K562 (cell line): ENCODE measurements at regions not wholly inside any gene's neighbourhood (a gene's known extent, or its start where the extent isn't known, plus 50 kb on each side); places are given as distances from the start of the nearest gene placed in this dataset.

Experiments used
- ATAC-seq: fragments of 200-7000 bp; cut with Tn5 transposase; 3 replicates; pipeline ENCODE4 v1.9.1; 2020; ENCODE audit warnings: moderate library complexity
- BruUV-seq: library from RNA; stranded (reverse); fragments of 400-500 nt; replicated peaks from 2 replicates; lab custom pipeline; 2021; lab: Mats Ljungman, UMichigan
- CTCF ChIA-PET: fragments of 300-600 bp; formaldehyde crosslinking; extraction: SDS; loops from one replicate; lab custom pipeline; 2021; ENCODE audit warnings: low intra/inter-chr PET ratio; lab: Yijun Ruan, JAX
- POLR2A ChIA-PET: fragments of 300-600, 350-650 bp; sonication (Branson Sonifier 250); formaldehyde crosslinking; extraction: SDS; loops from one replicate; lab custom pipeline; 2021; ENCODE audit warnings: antibody characterized with exemption, inconsistent platforms; lab: Yijun Ruan, JAX
- DNase-seq, 4 experiments: peaks; one replicate each; pipeline versions ENCODE4 v3.0.0 to v3.0.0-alpha.2; 2011 to 2018; ENCODE audit warnings: low spot score in 3 of 4, mixed read lengths in 3 of 4; ENCODE audit errors: extremely low read depth in 1 of 4
- FAIRE-seq: peaks from 2 replicates; lab custom pipeline; 2011; peaks lifted over from hg19 to GRCh38; lab: Jason Lieb, UNC
- H2AFZ ChIP-seq: 2 replicates; pipeline ENCODE4 v1.6.0; 2011; ENCODE audit warnings: low read depth, low read length, control low read depth, inconsistent platforms
- H3K27ac ChIP-seq: fragments of 200-600 bp; 3 replicates; pipeline ENCODE4 v1.8.0; 2011; ENCODE audit warnings: low read depth, mild to moderate bottlenecking, control low read depth, inconsistent platforms, low read length, moderate library complexity, mixed read lengths; ENCODE audit errors: extremely low read depth
- H3K27me3 ChIP-seq, 2 experiments: fragments of 300-600 bp in 1 of 2; 2 replicates in 1 of 2; 3 replicates in 1 of 2; pipeline versions ENCODE4 v1.6.0 to v1.8.0; 2011; ENCODE audit warnings: inconsistent platforms in 2 of 2, low read length in 2 of 2, mild to moderate bottlenecking in 1 of 2, mixed read lengths in 1 of 2, moderate library complexity in 1 of 2; ENCODE audit not compliant: control insufficient read depth in 2 of 2, insufficient read depth in 2 of 2
- H3K36me3 ChIP-seq: fragments of 300-600 bp; 3 replicates; pipeline ENCODE4 v1.8.0; 2011; ENCODE audit warnings: mild to moderate bottlenecking, low read length, inconsistent platforms; ENCODE audit not compliant: control insufficient read depth, insufficient read depth
- H3K4me1 ChIP-seq, 2 experiments: fragments of 200-600 bp in 1 of 2; replicated peaks in 1 of 2; 2 replicates in 1 of 2; 3 replicates in 1 of 2; pipeline versions ENCODE4 v1.5.1 to v1.8.0; 2011; ENCODE audit warnings: inconsistent platforms in 2 of 2, low read length in 2 of 2, mild to moderate bottlenecking in 1 of 2, mixed read lengths in 1 of 2, moderate library complexity in 1 of 2; ENCODE audit not compliant: control insufficient read depth in 2 of 2, insufficient read depth in 2 of 2
- H3K4me2 ChIP-seq: 2 replicates; pipeline ENCODE4 v1.6.1; 2011; ENCODE audit warnings: low read length, control low read depth, inconsistent platforms, mixed read lengths; ENCODE audit not compliant: insufficient read depth
- H3K4me3 ChIP-seq: fragments of 200-600 bp; sonication (generic), shearing (Covaris generic); 2 replicates; pipeline ENCODE4 v1.5.1; 2016; ENCODE audit warnings: control low read depth, inconsistent platforms
- H3K79me2 ChIP-seq: fragments of 200-600 bp; 3 replicates; pipeline ENCODE4 v1.8.0; 2011; ENCODE audit warnings: low read length, inconsistent platforms; ENCODE audit not compliant: control insufficient read depth, insufficient read depth
- H3K9ac ChIP-seq, 2 experiments: 2 replicates each; pipeline versions ENCODE4 v1.6.0 to v1.6.1; 2011; ENCODE audit warnings: low read depth in 2 of 2, low read length in 2 of 2, control low read depth in 1 of 2, inconsistent platforms in 1 of 2, mild to moderate bottlenecking in 1 of 2, mixed read lengths in 1 of 2; ENCODE audit not compliant: insufficient read depth in 1 of 2
- H3K9me1 ChIP-seq: one replicate; pipeline ENCODE4 v1.6.0; 2011; ENCODE audit warnings: inconsistent platforms, mild to moderate bottlenecking, low read length, moderate library complexity; ENCODE audit not compliant: control insufficient read depth, insufficient read depth
- H3K9me3 ChIP-seq: replicated peaks from 2 replicates; pipeline ENCODE4 v1.5.1; 2011; ENCODE audit warnings: low read depth, low read length, inconsistent platforms; ENCODE audit not compliant: control insufficient read depth, insufficient read depth
- H4K20me1 ChIP-seq: replicated peaks from 2 replicates; pipeline ENCODE4 v1.6.1; 2011; ENCODE audit warnings: low read length, inconsistent platforms, mixed read lengths; ENCODE audit not compliant: control insufficient read depth, insufficient read depth
- BCL6 ChIP-seq: fragments of 250-450 bp; sonication (Bioruptor Pico); IDR thresholded peaks from 2 replicates; pipeline ENCODE4 v1.4.0; 2020
- E2F8 ChIP-seq: fragments of 450-650 bp; IDR thresholded peaks from 2 replicates; pipeline ENCODE4 v1.7.1; 2018; ENCODE audit warnings: mild to moderate bottlenecking, low read depth; ENCODE audit not compliant: partially characterized antibody
- GATAD2A ChIP-seq: fragments of 450-650 bp; IDR thresholded peaks from 2 replicates; pipeline ENCODE4 v1.6.1; 2017
- LCOR ChIP-seq: sonication (generic); formaldehyde crosslinking; IDR thresholded peaks from 2 replicates; pipeline ENCODE4 v1.8.0; 2022; ENCODE audit warnings: mild to moderate bottlenecking, missing genetic modification reagents
- NR2C2 ChIP-seq, 2 experiments: fragments of 200-800 bp in 1 of 2; sonication (Bioruptor generic) in 1 of 2; sonication (generic) in 1 of 2; formaldehyde crosslinking in 1 of 2; IDR thresholded peaks; 2 replicates each; pipeline versions ENCODE4 v1.6.1 to v1.8.0; 2016 to 2022; ENCODE audit warnings: mild to moderate bottlenecking in 1 of 2, missing compliant biosample characterization in 1 of 2, missing genetic modification characterization in 1 of 2, missing genetic modification reagents in 1 of 2
- RREB1 ChIP-seq: fragments of 250-450 bp; sonication (Bioruptor Pico); IDR thresholded peaks from 2 replicates; pipeline ENCODE4 v1.4.0; 2020
- ZNF12 ChIP-seq: sonication (generic); formaldehyde crosslinking; IDR thresholded peaks from 2 replicates; pipeline ENCODE4 v1.4.0; 2020; ENCODE audit warnings: mild to moderate bottlenecking, missing genetic modification reagents
- ZNF143 ChIP-seq: sonication (generic); formaldehyde crosslinking; IDR thresholded peaks from 2 replicates; pipeline ENCODE4 v1.9.0; 2022; ENCODE audit warnings: mild to moderate bottlenecking, missing genetic modification reagents
- ZNF347 ChIP-seq: fragments of 450-650 bp; formaldehyde crosslinking; IDR thresholded peaks from 2 replicates; pipeline ENCODE4 v1.4.0; 2020; ENCODE audit warnings: low read depth, mild to moderate bottlenecking, moderate library complexity
- WGBS: fragments of 100-300 bp; shearing (Covaris generic); methylation state at CpG from one replicate; pipeline ENCODE4 v1.1.6; 2016; ENCODE audit warnings: low coverage, mixed read lengths; ENCODE audit not compliant: insufficient coverage; ENCODE audit errors: missing lambda C conversion rate; 5-methylcytosine and 5-hydroxymethylcytosine counted together
- in situ Hi-C: fragments of 300-500 bp; cut with MboI; formaldehyde crosslinking; loops from 4 replicates; pipeline ENCODE4 v1.15.0; 2018; ENCODE audit warnings: inconsistent platforms, mixed read lengths
- intact Hi-C: fragments of 100-400 bp; cut with micrococcal nuclease; formaldehyde crosslinking; loops from 2 replicates; pipeline ENCODE4 v1.14.2; 2022

- H3K9me3 ChIP-seq, result no peaks in the 10 kb centered on the region; the same call in 1 of the 2 replicates
- DNase-seq (no peak), ATAC-seq (no peak), FAIRE-seq (no peak)
- no peak for TF ChIP-seq NR2C2 (CRISPR knock-in tag; IDR thresholded peaks at IDR 0.05)
- TF ChIP-seq NR2C2 (tag; IDR thresholded peaks at IDR 0.05), result no peak
- TF ChIP-seq ZNF347, result no peak
- no peak for TF ChIP-seq E2F8
- no peak for TF ChIP-seq RREB1
- TF ChIP-seq ZNF12 (CRISPR knock-in tag), result no peak
- no peak for TF ChIP-seq ZNF143
- TF ChIP-seq LCOR, result no peak
- no peak for TF ChIP-seq GATAD2A
- no peak for TF ChIP-seq BCL6 (CRISPR knock-in tag)
- intact Hi-C loops, result no loop called here
- WGBS, result 0% methylated on average over 3 of the region's 3 CpGs
- in situ Hi-C loops, result no loop called here
- H3K9me1 ChIP-seq, result no peaks in the 10 kb centered on the region
- H2AFZ ChIP-seq, result no peak overlapping the region
- ChIA-PET CTCF (no interaction called here), POLR2A (no interaction called here)
- no peaks in the 10 kb centered on the region for H4K20me1 ChIP-seq
- BruUV-seq, result no TSS peak
- no peak overlapping the region for H3K4me2 ChIP-seq
- no peak overlapping the region for H3K4me3 ChIP-seq
- H3K4me1 ChIP-seq, result no peaks in the 10 kb centered on the region
- H3K27me3 ChIP-seq, result no peaks in the 10 kb centered on the region
- no peak overlapping the region for H3K9ac ChIP-seq
- H3K27ac ChIP-seq, result no peak overlapping the region
- H3K79me2 ChIP-seq, result no peaks in the 10 kb centered on the region
- no peaks in the 10 kb centered on the region for H3K36me3 ChIP-seq
Measured at GRCh38 chr1:82143108-82143833, 342.5 kb downstream of the ADGRL2 start.
